ENCODE measurements at regions not wholly inside any gene's neighbourhood (a gene's known extent, or its start where the extent isn't known, plus 50 kb on each side); places are given as distances from the start of the nearest gene placed in this dataset.

- DNase-seq, result no peak
These were observed 295.5 kb downstream of the KCNRG start for GRCh38 chr13:50310734-50311133.

- DNase-seq, result no peak
These were observed 303.6 kb downstream of the KCNRG start for GRCh38 chr13:50318887-50319286.

- no peak for DNase-seq
These were observed 304.5 kb downstream of the KCNRG start for GRCh38 chr13:50319635-50320255.

- no peak for DNase-seq
These were observed 305.1 kb downstream of the KCNRG start for GRCh38 chr13:50320271-50320862.

GRCh38 chr13:50322006-50322405, 306.8 kb downstream of the KCNRG start:
- DNase-seq, result no peak

- no peak for DNase-seq
These were observed 308.3 kb downstream of the KCNRG start for GRCh38 chr13:50323440-50324065.

- no peak for DNase-seq
These were observed 311.0 kb downstream of the KCNRG start for GRCh38 chr13:50326271-50326670.

GRCh38 chr13:50326811-50327210, 311.6 kb downstream of the KCNRG start:
- no peak for DNase-seq

- peak in 1 of 51 donors; percentile 45 for DNase-seq
These were observed 319.0 kb downstream of the KCNRG start for GRCh38 chr13:50334115-50334778.

GRCh38 chr13:50334944-50335343, 319.7 kb downstream of the KCNRG start:
- DNase-seq, result no peak

GRCh38 chr13:50339271-50339670, 324.0 kb downstream of the KCNRG start:
- DNase-seq, result no peak

- DNase-seq, result no peak
These were observed 324.9 kb downstream of the KCNRG start for GRCh38 chr13:50340146-50340545.

GRCh38 chr13:50340551-50341287, 325.5 kb downstream of the KCNRG start:
- peak in 3 of 51 donors; percentile 8 to 12 (median 8) for DNase-seq

- no peak for DNase-seq
These were observed 326.3 kb downstream of the KCNRG start for GRCh38 chr13:50341526-50341925.

GRCh38 chr13:50344717-50345116, 329.5 kb downstream of the KCNRG start:
- no peak for DNase-seq

GRCh38 chr13:50345804-50346203, 330.6 kb downstream of the KCNRG start:
- no peak for DNase-seq

- DNase-seq, result no peak
These were observed 333.1 kb downstream of the KCNRG start for GRCh38 chr13:50348371-50348770.

- DNase-seq, result no peak
These were observed 337.7 kb downstream of the KCNRG start for GRCh38 chr13:50352720-50353480.

GRCh38 chr13:50353651-50354415, 338.6 kb downstream of the KCNRG start:
- DNase-seq, result no peak

- no peak for DNase-seq
These were observed 340.6 kb downstream of the KCNRG start for GRCh38 chr13:50355797-50356196.
